Common myeloid progenitor, CD34-positive (primary cell): ENCODE measurements at regions not wholly inside any gene's neighbourhood (a gene's known extent, or its start where the extent isn't known, plus 50 kb on each side); places are given as distances from the start of the nearest gene placed in this dataset.

ENCODE experiments used
- CTCF ChIA-PET: fragments of 350-600 bp; sonication (Branson Sonifier 250); formaldehyde crosslinking; loops from one replicate; lab custom pipeline; 2021; ENCODE audit warnings: antibody characterized with exemption; lab: Charles Lee
- POLR2A ChIA-PET: fragments of 350-600 bp; sonication (Branson Sonifier 250); formaldehyde crosslinking; loops from one replicate; lab custom pipeline; 2021; ENCODE audit warnings: antibody characterized with exemption; lab: Charles Lee
- DNase-seq, 3 donors: peaks; one replicate each; pipeline versions ENCODE4 v3.0.0 to v3.0.0-alpha.2; 2013
- H3K27ac ChIP-seq, 2 experiments: 1 replicate in 1 of 2; 2 replicates in 1 of 2; pipeline ENCODE4 v1.7.0; 2013; ENCODE audit warnings: inconsistent platforms in 2 of 2, low read length in 2 of 2, mild to moderate bottlenecking in 2 of 2, low read depth in 1 of 2, moderate library complexity in 1 of 2; ENCODE audit not compliant: severe bottlenecking in 2 of 2, insufficient read depth in 1 of 2, poor library complexity in 1 of 2
- H3K27me3 ChIP-seq, 5 experiments: replicated peaks in 2 of 5; 1 replicate in 3 of 5; 2 replicates in 2 of 5; pipeline versions ENCODE4 v1.6.1 to v1.7.0; 2013; ENCODE audit warnings: low read length in 4 of 5, mild to moderate bottlenecking in 2 of 5, moderate library complexity in 2 of 5, inconsistent platforms in 1 of 5; ENCODE audit not compliant: insufficient read depth in 5 of 5, control insufficient read depth in 4 of 5
- H3K36me3 ChIP-seq, 4 experiments: 1 replicate in 2 of 4; 2 replicates in 2 of 4; pipeline versions ENCODE4 v1.6.1 to v1.7.0; 2013; ENCODE audit warnings: low read length in 3 of 4, control low read depth in 1 of 4, mild to moderate bottlenecking in 1 of 4; ENCODE audit not compliant: control insufficient read depth in 4 of 4, insufficient read depth in 4 of 4
- H3K4me1 ChIP-seq, 4 experiments: 1 replicate in 3 of 4; 2 replicates in 1 of 4; pipeline versions ENCODE4 v1.6.1 to v1.7.1; 2013; ENCODE audit warnings: low read length in 3 of 4, mild to moderate bottlenecking in 3 of 4, control low read depth in 1 of 4, inconsistent platforms in 1 of 4, moderate library complexity in 1 of 4; ENCODE audit not compliant: control insufficient read depth in 4 of 4, insufficient read depth in 4 of 4; ENCODE audit errors: control extremely low read depth in 1 of 4
- H3K4me3 ChIP-seq, 7 experiments: 1 replicate in 4 of 7; 2 replicates in 3 of 7; pipeline versions ENCODE4 v1.5.1 to v1.7.0; 2013; ENCODE audit warnings: mild to moderate bottlenecking in 7 of 7, low read length in 6 of 7, moderate library complexity in 6 of 7, inconsistent platforms in 2 of 7, low read depth in 2 of 7, control low read depth in 1 of 7; ENCODE audit not compliant: insufficient read depth in 4 of 7, control insufficient read depth in 1 of 7; ENCODE audit errors: extremely low read depth in 1 of 7
- H3K9me3 ChIP-seq, 5 experiments: 1 replicate in 4 of 5; 2 replicates in 1 of 5; pipeline versions ENCODE4 v1.6.1 to v1.7.1; 2013; ENCODE audit warnings: low read length in 4 of 5, mild to moderate bottlenecking in 2 of 5, inconsistent platforms in 1 of 5, low read depth in 1 of 5, moderate library complexity in 1 of 5; ENCODE audit not compliant: control insufficient read depth in 4 of 5, insufficient read depth in 2 of 5; ENCODE audit errors: control extremely low read depth in 1 of 5
- WGBS: methylation state at CpG from one replicate; pipeline ENCODE4 v1.1.5; 2013; ENCODE audit not compliant: insufficient coverage; 5-methylcytosine and 5-hydroxymethylcytosine counted together

GRCh38 chr12:85661461-85662206, 174.6 kb downstream of the RASSF9 start:
- peak in 1 of 3 donors; percentile 4 for DNase-seq
- Histone ChIP-seq H3K9me3 (peaks cover 0 to 7% (median 0%) of the 10 kb centered on the region in 5 experiments), H3K27me3 (no peaks in the 10 kb centered on the region), H3K36me3 (no peaks in the 10 kb centered on the region), H3K27ac (no peak overlapping the region), H3K4me1 (peaks cover 0 to 9% (median 4%) of the 10 kb centered on the region in 4 experiments), H3K4me3 (peak overlapping the region in 1 of 7 experiments; percentile 7)
- POLR2A ChIA-PET: no interaction called here
- WGBS: 64% methylated on average over 2 of the region's 4 CpGs
- CTCF ChIA-PET: interaction anchor here (2.4 kb wide), 1 partner anchor 13 kb away, joined by 8 read pairs; no protein-coding TSS in a partner anchor

GRCh38 chr12:85662207-85662602, 174.0 kb downstream of the RASSF9 start:
- Histone ChIP-seq H3K9me3 (peaks cover 0 to 7% (median 0%) of the 10 kb centered on the region in 5 experiments), H3K36me3 (no peaks in the 10 kb centered on the region), H3K4me3 (no peak overlapping the region), H3K27ac (no peak overlapping the region), H3K4me1 (peaks cover 0 to 9% (median 4%) of the 10 kb centered on the region in 4 experiments), H3K27me3 (no peaks in the 10 kb centered on the region)
- peak; percentile 60 to 91 (median 90) for DNase-seq
- ChIA-PET POLR2A (no interaction called here), CTCF (interaction anchor here (0.6 to 2.4 kb wide), 2 partner anchors 13 to 169 kb away, joined by 3 to 8 read pairs; no protein-coding TSS in a partner anchor)

GRCh38 chr12:85663631-85664030, 172.6 kb downstream of the RASSF9 start:
- peaks cover 0 to 5% (median 0%) of the 10 kb centered on the region in 5 experiments for H3K9me3 ChIP-seq
- no peaks in the 10 kb centered on the region for H3K27me3 ChIP-seq
- 100% methylated on average over 5 of the region's 5 CpGs for WGBS
- no peak for DNase-seq
- H3K36me3 ChIP-seq: no peaks in the 10 kb centered on the region
- no peak overlapping the region for H3K27ac ChIP-seq
- CTCF ChIA-PET: no interaction called here
- POLR2A ChIA-PET: no interaction called here
- H3K4me3 ChIP-seq: no peak overlapping the region
- peaks cover 0 to 9% (median 4%) of the 10 kb centered on the region in 4 experiments for H3K4me1 ChIP-seq

GRCh38 chr12:85664429-85664828, 171.8 kb downstream of the RASSF9 start:
- POLR2A ChIA-PET: no interaction called here
- H3K4me3 ChIP-seq: no peak overlapping the region
- no peaks in the 10 kb centered on the region for H3K36me3 ChIP-seq
- peaks cover 0 to 9% (median 4%) of the 10 kb centered on the region in 4 experiments for H3K4me1 ChIP-seq
- no peaks in the 10 kb centered on the region for H3K27me3 ChIP-seq
- H3K9me3 ChIP-seq: no peaks in the 10 kb centered on the region
- no peak overlapping the region for H3K27ac ChIP-seq
- CTCF ChIA-PET: no interaction called here
- no peak for DNase-seq

GRCh38 chr12:85669911-85670310, 166.3 kb downstream of the RASSF9 start:
- H3K4me3 ChIP-seq: no peak overlapping the region
- H3K9me3 ChIP-seq: no peaks in the 10 kb centered on the region
- no peak overlapping the region for H3K27ac ChIP-seq
- WGBS: no CpG with 5 or more reads among the region's 1 CpG
- no peak for DNase-seq
- H3K4me1 ChIP-seq: no peaks in the 10 kb centered on the region
- POLR2A ChIA-PET: no interaction called here
- H3K27me3 ChIP-seq: no peaks in the 10 kb centered on the region
- CTCF ChIA-PET: no interaction called here
- no peaks in the 10 kb centered on the region for H3K36me3 ChIP-seq

- CTCF ChIA-PET: no interaction called here
- DNase-seq: no peak
- Histone ChIP-seq H3K9me3 (no peaks in the 10 kb centered on the region), H3K4me3 (no peak overlapping the region), H3K4me1 (peaks cover 0 to 5% (median 0%) of the 10 kb centered on the region in 4 experiments), H3K27ac (no peak overlapping the region), H3K27me3 (no peaks in the 10 kb centered on the region), H3K36me3 (no peaks in the 10 kb centered on the region)
- POLR2A ChIA-PET: no interaction called here
Observed at GRCh38 chr12:85672436-85672835, 163.8 kb downstream of the RASSF9 start.

GRCh38 chr12:85673921-85674420, 162.2 kb downstream of the RASSF9 start:
- Histone ChIP-seq H3K27ac (no peak overlapping the region), H3K36me3 (no peaks in the 10 kb centered on the region), H3K9me3 (peaks cover 0 to 2% (median 0%) of the 10 kb centered on the region in 5 experiments), H3K4me1 (peaks cover 0 to 5% (median 0%) of the 10 kb centered on the region in 4 experiments), H3K27me3 (no peaks in the 10 kb centered on the region), H3K4me3 (no peak overlapping the region)
- DNase-seq: no peak
- WGBS: 100% methylated on average over 3 of the region's 3 CpGs
- ChIA-PET POLR2A (no interaction called here), CTCF (interaction anchor here (1.3 kb wide), 1 partner anchor 29 kb away, joined by 3 read pairs; no protein-coding TSS in a partner anchor)
